Epithelial cell of esophagus (primary cell): ENCODE measurements at regions not wholly inside any gene's neighbourhood (a gene's known extent, or its start where the extent isn't known, plus 50 kb on each side); places are given as distances from the start of the nearest gene placed in this dataset.

Experiments
- DNase-seq: peaks from one replicate; pipeline ENCODE4 v3.0.0; 2010; ENCODE audit warnings: low read depth
- H3K4me3 ChIP-seq: 2 replicates; pipeline ENCODE4 v1.5.1; 2011; ENCODE audit warnings: mild to moderate bottlenecking, low read length, control low read depth
- TF ChIP-seq, protein P1 (sequence below): IDR thresholded peaks from 2 replicates; pipeline ENCODE4 v1.5.1; 2011; ENCODE audit warnings: low read depth, mild to moderate bottlenecking, low read length, control low read depth, inconsistent platforms; ENCODE audit not compliant: insufficient read depth; ENCODE audit errors: missing control alignments

DNA sequence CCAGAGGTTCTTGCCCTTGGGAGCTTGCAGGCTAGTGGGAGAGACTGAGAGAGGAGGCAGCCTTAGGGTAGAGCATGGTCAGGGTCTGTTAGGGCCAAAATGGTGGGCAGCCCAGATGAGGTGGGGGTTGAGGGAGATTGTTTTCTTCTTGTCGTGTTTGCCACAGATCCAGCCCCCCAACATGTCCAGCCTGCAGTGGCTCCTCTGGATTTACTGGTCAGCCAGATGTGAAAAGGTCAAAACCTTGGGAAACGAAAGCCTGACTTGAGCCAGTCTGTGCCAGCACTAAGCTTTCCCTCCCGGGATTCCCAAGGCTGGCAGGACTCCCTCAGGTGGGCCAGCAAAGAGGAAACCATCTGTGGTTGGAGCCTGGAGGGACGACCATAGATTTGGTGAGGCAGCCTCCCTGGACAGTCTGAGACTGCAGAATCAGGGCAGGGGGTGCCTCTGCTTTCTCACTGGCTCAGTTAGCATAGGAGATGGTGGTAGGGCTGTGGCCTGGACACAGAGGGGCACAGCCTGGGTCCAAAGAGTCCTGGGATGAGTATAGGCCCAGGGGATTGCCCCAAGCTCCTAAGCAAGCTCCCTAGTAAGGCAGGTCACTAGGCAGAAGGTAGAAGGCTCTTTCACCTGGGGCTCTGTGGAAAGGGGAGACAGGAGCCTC lies 51.2 kb upstream of the PRR23C start:
- H3K4me3 ChIP-seq, result no peak overlapping the region
- DNase-seq, result no peak
- TF ChIP-seq, protein P1, sequence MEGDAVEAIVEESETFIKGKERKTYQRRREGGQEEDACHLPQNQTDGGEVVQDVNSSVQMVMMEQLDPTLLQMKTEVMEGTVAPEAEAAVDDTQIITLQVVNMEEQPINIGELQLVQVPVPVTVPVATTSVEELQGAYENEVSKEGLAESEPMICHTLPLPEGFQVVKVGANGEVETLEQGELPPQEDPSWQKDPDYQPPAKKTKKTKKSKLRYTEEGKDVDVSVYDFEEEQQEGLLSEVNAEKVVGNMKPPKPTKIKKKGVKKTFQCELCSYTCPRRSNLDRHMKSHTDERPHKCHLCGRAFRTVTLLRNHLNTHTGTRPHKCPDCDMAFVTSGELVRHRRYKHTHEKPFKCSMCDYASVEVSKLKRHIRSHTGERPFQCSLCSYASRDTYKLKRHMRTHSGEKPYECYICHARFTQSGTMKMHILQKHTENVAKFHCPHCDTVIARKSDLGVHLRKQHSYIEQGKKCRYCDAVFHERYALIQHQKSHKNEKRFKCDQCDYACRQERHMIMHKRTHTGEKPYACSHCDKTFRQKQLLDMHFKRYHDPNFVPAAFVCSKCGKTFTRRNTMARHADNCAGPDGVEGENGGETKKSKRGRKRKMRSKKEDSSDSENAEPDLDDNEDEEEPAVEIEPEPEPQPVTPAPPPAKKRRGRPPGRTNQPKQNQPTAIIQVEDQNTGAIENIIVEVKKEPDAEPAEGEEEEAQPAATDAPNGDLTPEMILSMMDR, result no peak

DNA sequence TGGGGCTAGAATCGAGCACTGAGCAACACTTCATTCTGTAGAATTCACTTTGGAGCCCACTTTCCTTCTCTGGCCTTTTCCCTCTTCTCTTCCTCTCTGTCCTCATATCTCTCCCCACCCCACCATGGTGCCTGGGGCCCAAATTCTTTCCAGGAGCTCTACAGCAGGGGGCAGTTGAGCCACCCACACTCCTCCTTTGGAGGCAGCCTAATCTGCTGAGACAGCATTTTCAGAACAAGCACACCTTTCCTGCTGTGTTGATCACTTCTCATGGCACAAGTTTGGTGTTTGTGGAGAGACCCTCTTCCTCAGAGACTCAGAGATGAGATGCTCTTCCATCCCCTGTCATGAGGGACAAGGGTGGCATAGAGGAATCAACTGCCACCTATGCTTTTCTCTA lies 52.0 kb upstream of the PRR23C start:
- H3K4me3 ChIP-seq, result no peak overlapping the region
- TF ChIP-seq, protein P1, result no peak
- DNase-seq, result no peak

GRCh38 chr3:139098391-139098790 lies 53.7 kb upstream of the PRR23C start:
- no peak for DNase-seq
- TF ChIP-seq, protein P1, result no peak
- H3K4me3 ChIP-seq, result no peak overlapping the region

- H3K4me3 ChIP-seq, result no peak overlapping the region
- no peak for DNase-seq
- TF ChIP-seq, protein P1, result no peak
Observed at GRCh38 chr3:139099968-139100817, 55.5 kb upstream of the PRR23C start.

DNA sequence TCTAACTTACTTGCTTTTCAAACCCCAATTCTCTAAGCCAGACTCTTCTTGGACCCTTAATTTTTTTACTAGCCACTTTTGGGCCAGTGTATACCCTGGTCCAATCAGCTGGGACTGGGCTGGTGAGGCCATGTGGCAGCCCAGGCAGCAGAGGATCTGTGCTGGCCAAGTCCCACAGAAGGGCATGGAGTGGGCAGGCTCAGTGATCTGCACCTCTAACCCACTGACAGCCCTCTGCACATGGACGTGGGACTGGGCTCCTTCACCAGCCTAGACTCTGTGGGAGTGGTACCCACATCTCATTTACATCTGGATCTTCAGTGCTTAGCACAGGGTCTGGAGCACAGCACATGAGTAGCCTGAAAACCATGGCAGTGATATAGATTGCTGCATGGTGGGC lies 56.1 kb upstream of the PRR23C start:
- no peak overlapping the region for H3K4me3 ChIP-seq
- no peak for DNase-seq
- TF ChIP-seq, protein P1, result no peak

- TF ChIP-seq, protein P1, result no peak
- no peak overlapping the region for H3K4me3 ChIP-seq
- DNase-seq, result no peak
Observed at GRCh38 chr3:139101396-139101795, 56.7 kb upstream of the PRR23C start.
